GM21737 (cell line): ENCODE measurements at regions not wholly inside any gene's neighbourhood (a gene's known extent, or its start where the extent isn't known, plus 50 kb on each side); places are given as distances from the start of the nearest gene placed in this dataset.
A peak's percentile ranks its signal among the peaks of the same experiment; 100 is the strongest.

ENCODE experiments used
- ATAC-seq: cut with Tn5 transposase; IDR thresholded peaks from one replicate; pipeline ENCODE4 v1.9.1; 2021; ENCODE audit warnings: mild to moderate bottlenecking, moderate library complexity; ENCODE audit not compliant: unreplicated experiment

GRCh38 chr2:8412586-8412985 lies 269.3 kb upstream of the ID2 start:
- no peak for ATAC-seq

GRCh38 chr2:8413589-8414135 lies 268.2 kb upstream of the ID2 start:
- ATAC-seq = no peak

- ATAC-seq = no peak
Observed at GRCh38 chr2:8414946-8415879, 266.6 kb upstream of the ID2 start.

- no peak for ATAC-seq
Observed at GRCh38 chr2:8416001-8416571, 265.8 kb upstream of the ID2 start.

- no peak for ATAC-seq
Observed at GRCh38 chr2:8416849-8417832, 264.7 kb upstream of the ID2 start.

- no peak for ATAC-seq
Observed at GRCh38 chr2:8418721-8419120, 263.1 kb upstream of the ID2 start.

- peak; percentile 66 for ATAC-seq
Observed at GRCh38 chr2:8421658-8422449, 260.0 kb upstream of the ID2 start.

GRCh38 chr2:8422450-8422800 lies 259.4 kb upstream of the ID2 start:
- no peak for ATAC-seq

GRCh38 chr2:8424997-8425900 lies 256.6 kb upstream of the ID2 start:
- no peak for ATAC-seq

GRCh38 chr2:8426550-8426949 lies 255.3 kb upstream of the ID2 start:
- no peak for ATAC-seq

- no peak for ATAC-seq
Observed at GRCh38 chr2:8427211-8427610, 254.6 kb upstream of the ID2 start.

GRCh38 chr2:8430628-8431027 lies 251.2 kb upstream of the ID2 start:
- no peak for ATAC-seq

- ATAC-seq = no peak
Observed at GRCh38 chr2:8431446-8432125, 250.3 kb upstream of the ID2 start.

GRCh38 chr2:8432706-8433336 lies 249.0 kb upstream of the ID2 start:
- ATAC-seq = no peak

GRCh38 chr2:8433390-8433789 lies 248.5 kb upstream of the ID2 start:
- ATAC-seq = no peak

GRCh38 chr2:8435608-8436007 lies 246.2 kb upstream of the ID2 start:
- ATAC-seq = no peak

- no peak for ATAC-seq
Observed at GRCh38 chr2:8436585-8436984, 245.3 kb upstream of the ID2 start.
